K562 (cell line): ENCODE measurements at regions not wholly inside any gene's neighbourhood (a gene's known extent, or its start where the extent isn't known, plus 50 kb on each side); places are given as distances from the start of the nearest gene placed in this dataset.

Experiments used
- ATAC-seq: fragments of 200-7000 bp; cut with Tn5 transposase; 3 replicates; pipeline ENCODE4 v1.9.1; 2020; ENCODE audit warnings: moderate library complexity
- BruUV-seq: library from RNA; stranded (reverse); fragments of 400-500 nt; replicated peaks from 2 replicates; lab custom pipeline; 2021; lab: Mats Ljungman, UMichigan
- CTCF ChIA-PET: fragments of 300-600 bp; formaldehyde crosslinking; extraction: SDS; loops from one replicate; lab custom pipeline; 2021; ENCODE audit warnings: low intra/inter-chr PET ratio; lab: Yijun Ruan, JAX
- POLR2A ChIA-PET: fragments of 300-600, 350-650 bp; sonication (Branson Sonifier 250); formaldehyde crosslinking; extraction: SDS; loops from one replicate; lab custom pipeline; 2021; ENCODE audit warnings: antibody characterized with exemption, inconsistent platforms; lab: Yijun Ruan, JAX
- DNase-seq, 4 experiments: peaks; one replicate each; pipeline versions ENCODE4 v3.0.0 to v3.0.0-alpha.2; 2011 to 2018; ENCODE audit warnings: low spot score in 3 of 4, mixed read lengths in 3 of 4; ENCODE audit errors: extremely low read depth in 1 of 4
- FAIRE-seq: peaks from 2 replicates; lab custom pipeline; 2011; peaks lifted over from hg19 to GRCh38; lab: Jason Lieb, UNC
- H2AFZ ChIP-seq: 2 replicates; pipeline ENCODE4 v1.6.0; 2011; ENCODE audit warnings: low read depth, low read length, control low read depth, inconsistent platforms
- H3K27ac ChIP-seq: fragments of 200-600 bp; 3 replicates; pipeline ENCODE4 v1.8.0; 2011; ENCODE audit warnings: low read depth, mild to moderate bottlenecking, control low read depth, inconsistent platforms, low read length, moderate library complexity, mixed read lengths; ENCODE audit errors: extremely low read depth
- H3K27me3 ChIP-seq, 2 experiments: fragments of 300-600 bp in 1 of 2; 2 replicates in 1 of 2; 3 replicates in 1 of 2; pipeline versions ENCODE4 v1.6.0 to v1.8.0; 2011; ENCODE audit warnings: inconsistent platforms in 2 of 2, low read length in 2 of 2, mild to moderate bottlenecking in 1 of 2, mixed read lengths in 1 of 2, moderate library complexity in 1 of 2; ENCODE audit not compliant: control insufficient read depth in 2 of 2, insufficient read depth in 2 of 2
- H3K36me3 ChIP-seq: fragments of 300-600 bp; 3 replicates; pipeline ENCODE4 v1.8.0; 2011; ENCODE audit warnings: mild to moderate bottlenecking, low read length, inconsistent platforms; ENCODE audit not compliant: control insufficient read depth, insufficient read depth
- H3K4me1 ChIP-seq, 2 experiments: fragments of 200-600 bp in 1 of 2; replicated peaks in 1 of 2; 2 replicates in 1 of 2; 3 replicates in 1 of 2; pipeline versions ENCODE4 v1.5.1 to v1.8.0; 2011; ENCODE audit warnings: inconsistent platforms in 2 of 2, low read length in 2 of 2, mild to moderate bottlenecking in 1 of 2, mixed read lengths in 1 of 2, moderate library complexity in 1 of 2; ENCODE audit not compliant: control insufficient read depth in 2 of 2, insufficient read depth in 2 of 2
- H3K4me2 ChIP-seq: 2 replicates; pipeline ENCODE4 v1.6.1; 2011; ENCODE audit warnings: low read length, control low read depth, inconsistent platforms, mixed read lengths; ENCODE audit not compliant: insufficient read depth
- H3K4me3 ChIP-seq: fragments of 200-600 bp; sonication (generic), shearing (Covaris generic); 2 replicates; pipeline ENCODE4 v1.5.1; 2016; ENCODE audit warnings: control low read depth, inconsistent platforms
- H3K79me2 ChIP-seq: fragments of 200-600 bp; 3 replicates; pipeline ENCODE4 v1.8.0; 2011; ENCODE audit warnings: low read length, inconsistent platforms; ENCODE audit not compliant: control insufficient read depth, insufficient read depth
- H3K9ac ChIP-seq, 2 experiments: 2 replicates each; pipeline versions ENCODE4 v1.6.0 to v1.6.1; 2011; ENCODE audit warnings: low read depth in 2 of 2, low read length in 2 of 2, control low read depth in 1 of 2, inconsistent platforms in 1 of 2, mild to moderate bottlenecking in 1 of 2, mixed read lengths in 1 of 2; ENCODE audit not compliant: insufficient read depth in 1 of 2
- H3K9me1 ChIP-seq: one replicate; pipeline ENCODE4 v1.6.0; 2011; ENCODE audit warnings: inconsistent platforms, mild to moderate bottlenecking, low read length, moderate library complexity; ENCODE audit not compliant: control insufficient read depth, insufficient read depth
- H3K9me3 ChIP-seq: replicated peaks from 2 replicates; pipeline ENCODE4 v1.5.1; 2011; ENCODE audit warnings: low read depth, low read length, inconsistent platforms; ENCODE audit not compliant: control insufficient read depth, insufficient read depth
- H4K20me1 ChIP-seq: replicated peaks from 2 replicates; pipeline ENCODE4 v1.6.1; 2011; ENCODE audit warnings: low read length, inconsistent platforms, mixed read lengths; ENCODE audit not compliant: control insufficient read depth, insufficient read depth
- COPS2 ChIP-seq: fragments of 450-650 bp; conservative IDR thresholded peaks from 2 replicates; pipeline ENCODE4 v1.6.1; 2016; ENCODE audit warnings: mild to moderate bottlenecking, moderate library complexity
- CREB3L1 ChIP-seq: fragments of 450-650 bp; IDR thresholded peaks from 2 replicates; pipeline ENCODE4 v1.6.1; 2014; ENCODE audit warnings: low read depth, mild to moderate bottlenecking, moderate library complexity, borderline replicate concordance
- FOS ChIP-seq: IDR thresholded peaks from 3 replicates; pipeline ENCODE4 v1.6.1; 2011; ENCODE audit not compliant: insufficient read length; ENCODE audit errors: extremely low read depth
- JUN ChIP-seq, 2 experiments: sonication (generic) in 1 of 2; formaldehyde crosslinking in 1 of 2; IDR thresholded peaks; 2 replicates each; pipeline versions ENCODE4 v1.6.1 to v1.8.0; 2012 to 2022; ENCODE audit warnings: borderline replicate concordance in 2 of 2, mild to moderate bottlenecking in 2 of 2, improper control_type of control experiment in 1 of 2, low read depth in 1 of 2, low read length in 1 of 2, missing genetic modification reagents in 1 of 2
- JUNB ChIP-seq: fragments of 450-650 bp; formaldehyde crosslinking; conservative IDR thresholded peaks from 2 replicates; pipeline ENCODE4 v1.4.0; 2020; ENCODE audit warnings: mild to moderate bottlenecking
- MAFG ChIP-seq: fragments of 450-650 bp; conservative IDR thresholded peaks from 2 replicates; pipeline ENCODE4 v1.6.1; 2016; ENCODE audit warnings: missing genetic modification characterization, missing compliant biosample characterization
- RNF2 ChIP-seq: sonication (generic); IDR thresholded peaks from 2 replicates; pipeline ENCODE4 v1.6.1; 2016
- ZBTB1 ChIP-seq: sonication (generic); formaldehyde crosslinking; IDR thresholded peaks from 2 replicates; pipeline ENCODE4 v1.8.1; 2023; ENCODE audit warnings: missing genetic modification reagents, low read depth, mild to moderate bottlenecking, borderline replicate concordance
- ZMIZ1 ChIP-seq, 2 experiments: fragments of 150-350 bp in 1 of 2; IDR thresholded peaks; 2 replicates each; pipeline ENCODE4 v1.6.1; 2012 to 2016; ENCODE audit warnings: low read depth in 2 of 2, low read length in 2 of 2, mild to moderate bottlenecking in 1 of 2, moderate library complexity in 1 of 2
- ZNF133 ChIP-seq: fragments of 250-450 bp; sonication (Bioruptor Pico); IDR thresholded peaks from 2 replicates; pipeline ENCODE4 v1.4.0; 2020; ENCODE audit warnings: mild to moderate bottlenecking
- WGBS: fragments of 100-300 bp; shearing (Covaris generic); methylation state at CpG from one replicate; pipeline ENCODE4 v1.1.6; 2016; ENCODE audit warnings: low coverage, mixed read lengths; ENCODE audit not compliant: insufficient coverage; ENCODE audit errors: missing lambda C conversion rate; 5-methylcytosine and 5-hydroxymethylcytosine counted together
- in situ Hi-C: fragments of 300-500 bp; cut with MboI; formaldehyde crosslinking; loops from 4 replicates; pipeline ENCODE4 v1.15.0; 2018; ENCODE audit warnings: inconsistent platforms, mixed read lengths
- intact Hi-C: fragments of 100-400 bp; cut with micrococcal nuclease; formaldehyde crosslinking; loops from 2 replicates; pipeline ENCODE4 v1.14.2; 2022
- TF ChIP-seq, protein P1 (sequence below): sonication (generic); formaldehyde crosslinking; IDR thresholded peaks from 2 replicates; pipeline ENCODE4 v1.8.0; 2022; ENCODE audit warnings: missing genetic modification reagents, mild to moderate bottlenecking, moderate library complexity, borderline replicate concordance
- TF ChIP-seq, protein P2 (sequence below), 2 experiments: fragments of 450-650 bp in 1 of 2; sonication (generic) in 1 of 2; formaldehyde crosslinking in 1 of 2; IDR thresholded peaks in 1 of 2; conservative IDR thresholded peaks in 1 of 2; 2 replicates each; pipeline versions ENCODE4 v1.6.1 to v1.8.1; 2016 to 2023; ENCODE audit warnings: mild to moderate bottlenecking in 2 of 2, moderate library complexity in 2 of 2, inconsistent platforms in 1 of 2, missing genetic modification reagents in 1 of 2

DNA sequence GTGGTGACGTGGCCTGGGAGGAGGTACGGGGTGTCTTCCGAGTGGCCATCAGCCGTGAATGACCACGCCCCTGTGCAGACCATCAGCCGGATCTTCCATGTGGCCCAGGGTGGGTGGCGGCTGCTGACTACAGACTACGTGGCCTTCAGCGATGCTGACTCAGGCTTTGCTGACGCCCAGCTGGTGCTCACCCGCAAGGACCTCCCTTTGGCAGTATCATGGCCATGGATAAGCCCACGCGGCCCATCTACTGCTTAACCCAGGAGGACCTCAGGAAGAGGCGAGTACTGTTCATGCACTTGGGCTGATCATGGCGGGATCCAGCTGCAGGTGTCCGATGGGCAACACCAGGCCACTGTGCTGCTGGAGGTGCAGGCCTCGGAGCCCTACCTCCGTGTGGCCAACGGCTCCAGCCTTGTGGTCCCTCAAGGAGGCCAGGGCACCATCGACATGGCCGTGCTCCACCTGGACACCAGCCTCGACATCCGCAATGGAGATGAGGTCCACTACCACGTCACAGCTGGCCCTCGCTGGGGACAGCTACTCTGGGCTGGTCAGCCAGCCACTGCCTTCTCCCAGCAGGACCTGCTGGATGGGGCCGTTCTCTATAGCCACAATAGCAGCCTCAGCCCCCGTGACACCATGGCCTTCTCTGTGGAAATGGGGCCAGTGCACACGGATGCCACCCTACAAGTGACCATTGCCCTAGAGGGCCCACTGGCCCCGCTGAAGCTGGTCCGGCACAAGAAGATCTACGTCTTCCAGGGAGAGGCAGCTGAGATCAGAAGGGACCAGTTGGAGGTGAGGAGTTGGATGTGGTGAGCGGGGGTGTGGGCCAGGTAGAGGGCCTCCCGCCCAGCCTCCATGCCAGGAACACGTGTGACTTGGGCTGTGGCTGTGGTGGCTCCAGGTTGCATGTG, 178.4 kb downstream of the TBC1D2B start:
- H3K4me3 ChIP-seq, result no peak overlapping the region
- no peak for ATAC-seq
- ChIA-PET POLR2A (no interaction called here), CTCF (no interaction called here)
- WGBS, result 18% methylated on average over 31 of the region's 34 CpGs
- H3K79me2 ChIP-seq, result no peaks in the 10 kb centered on the region
- peak in 3 of 4 experiments; percentile 27 to 43 (median 39) for DNase-seq
- no peak overlapping the region for H3K27ac ChIP-seq
- peaks cover 2 to 14% of the 10 kb centered on the region in 2 experiments; a peak in 3 of 5 replicates for H3K4me1 ChIP-seq
- H4K20me1 ChIP-seq, result peaks cover 6% of the 10 kb centered on the region; the same call in 1 of the 2 replicates
- no peaks in the 10 kb centered on the region for H3K36me3 ChIP-seq
- H2AFZ ChIP-seq, result no peak overlapping the region; the same call in 1 of the 2 replicates
- in situ Hi-C loops (no loop called here), intact Hi-C loops (no loop called here)
- no peaks in the 10 kb centered on the region for H3K9me3 ChIP-seq
- peak overlapping the region; percentile 41; the same call in 1 of the 2 replicates for H3K4me2 ChIP-seq
- BruUV-seq, result no TSS peak
- FAIRE-seq, result no peak
- no peak overlapping the region; a peak in 1 of 4 replicates for H3K9ac ChIP-seq
- H3K9me1 ChIP-seq, result peaks cover 3% of the 10 kb centered on the region
- peaks cover 7 to 41% of the 10 kb centered on the region in 2 experiments for H3K27me3 ChIP-seq
- no peak for TF ChIP-seq COPS2
- no peak for TF ChIP-seq ZMIZ1 (IDR thresholded peaks at IDR 0.05; ENCODE audit: low read depth in 2 of 2, low read length in 2 of 2)
- no peak for TF ChIP-seq FOS
- TF ChIP-seq JUN (IDR thresholded peaks at IDR 0.05; ENCODE audit: borderline replicate concordance, low read depth, low read length), result no peak
- no peak for TF ChIP-seq JUN (CRISPR knock-in tag; IDR thresholded peaks at IDR 0.05; ENCODE audit: borderline replicate concordance)
- TF ChIP-seq, protein P1, sequence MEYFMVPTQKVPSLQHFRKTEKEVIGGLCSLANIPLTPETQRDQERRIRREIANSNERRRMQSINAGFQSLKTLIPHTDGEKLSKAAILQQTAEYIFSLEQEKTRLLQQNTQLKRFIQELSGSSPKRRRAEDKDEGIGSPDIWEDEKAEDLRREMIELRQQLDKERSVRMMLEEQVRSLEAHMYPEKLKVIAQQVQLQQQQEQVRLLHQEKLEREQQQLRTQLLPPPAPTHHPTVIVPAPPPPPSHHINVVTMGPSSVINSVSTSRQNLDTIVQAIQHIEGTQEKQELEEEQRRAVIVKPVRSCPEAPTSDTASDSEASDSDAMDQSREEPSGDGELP (CRISPR knock-in tag), result peak; percentile 72; the same call in 1 of the 2 replicates
- TF ChIP-seq CREB3L1, result peak; percentile 37; the same call in 1 of the 2 replicates
- TF ChIP-seq ZBTB1, result no peak
- no peak for TF ChIP-seq JUNB (CRISPR knock-in tag)
- TF ChIP-seq ZNF133 (CRISPR knock-in tag), result no peak
- TF ChIP-seq, protein P2, sequence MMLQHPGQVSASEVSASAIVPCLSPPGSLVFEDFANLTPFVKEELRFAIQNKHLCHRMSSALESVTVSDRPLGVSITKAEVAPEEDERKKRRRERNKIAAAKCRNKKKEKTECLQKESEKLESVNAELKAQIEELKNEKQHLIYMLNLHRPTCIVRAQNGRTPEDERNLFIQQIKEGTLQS (IDR thresholded peaks at IDR 0.05), result peak; percentile 22; the same call in 1 of the 2 replicates
- TF ChIP-seq, protein P2 (CRISPR knock-in tag; conservative IDR thresholded peaks at IDR 0.05), result no peak
- TF ChIP-seq MAFG (tag), result peak; percentile 53
- TF ChIP-seq RNF2, result no peak
